Heart left ventricle (tissue), 16 donors: ENCODE measurements at regions not wholly inside any gene's neighbourhood (a gene's known extent, or its start where the extent isn't known, plus 50 kb on each side); places are given as distances from the start of the nearest gene placed in this dataset.
"Not testable (repeated sequence)": the region's sequence is repeated elsewhere in the genome, so short reads cannot be mapped to it uniquely, and the experiment has no call there.

Experiments
- ATAC-seq, 4 donors: fragments of 200-7000 bp; cut with Tn5 transposase; one replicate each; pipeline ENCODE4 v1.9.1; 2020 to 2022; ENCODE audit warnings: moderate library complexity in 4 of 4, mild to moderate bottlenecking in 3 of 4, moderate number of reproducible peaks in 1 of 4
- DNase-seq, 5 donors: peaks; one replicate each; pipeline ENCODE4 v3.0.0-alpha.2; 2020
- H3K27ac ChIP-seq, 12 donors: fragments of 200-600 bp; sonication (generic) in 4 of 12; one replicate each; pipeline versions ENCODE4 v1.5.0 to v1.8.0; 2016 to 2022; ENCODE audit warnings: mild to moderate bottlenecking in 2 of 12
- H3K27me3 ChIP-seq, 9 donors: fragments of 200-600 bp; sonication (generic) in 2 of 9; one replicate each; pipeline versions ENCODE4 v1.5.1 to v1.8.0; 2016 to 2022; ENCODE audit warnings: mild to moderate bottlenecking in 3 of 9
- H3K36me3 ChIP-seq, 9 donors: fragments of 200-600 bp; sonication (generic) in 2 of 9; one replicate each; pipeline versions ENCODE4 v1.5.0 to v1.8.0; 2018 to 2022; ENCODE audit warnings: mild to moderate bottlenecking in 2 of 9
- H3K4me1 ChIP-seq, 12 donors: fragments of 200-600 bp; sonication (generic) in 4 of 12; one replicate each; pipeline versions ENCODE4 v1.5.0 to v1.8.0; 2016 to 2022; ENCODE audit warnings: mild to moderate bottlenecking in 3 of 12
- H3K4me3 ChIP-seq, 12 donors: fragments of 200-600 bp; sonication (generic) in 4 of 12; one replicate each; pipeline versions ENCODE4 v1.5.0 to v1.8.0; 2017 to 2022; ENCODE audit warnings: mild to moderate bottlenecking in 9 of 12, moderate library complexity in 4 of 12
- H3K9me3 ChIP-seq, 12 donors: fragments of 200-600 bp; sonication (generic) in 4 of 12; one replicate each; pipeline versions ENCODE4 v1.5.0 to v1.8.0; 2016 to 2022; ENCODE audit warnings: mild to moderate bottlenecking in 1 of 12
- POLR2A ChIP-seq, 2 donors: fragments of 450-650 bp; IDR thresholded peaks; one replicate each; pipeline ENCODE4 v1.6.1; 2017; ENCODE audit warnings: antibody characterized with exemption in 2 of 2, mild to moderate bottlenecking in 2 of 2, moderate library complexity in 2 of 2
- WGBS, 4 donors: extraction: QIAGEN DNeasy Blood & Tissue Kit in 2 of 4; methylation state at CpG; one replicate each; pipeline versions ENCODE4 v1.1.5 to v1.1.7; 2013 to 2018; 5-methylcytosine and 5-hydroxymethylcytosine counted together
- intact Hi-C, 10 donors: fragments of 100-400 bp; cut with DNase I; formaldehyde crosslinking; loops; one replicate each; pipeline versions ENCODE4 v1.11.1 to v1.14.2; 2022
- TF ChIP-seq, protein P1 (sequence below), 12 donors: fragments of 200-600 bp; sonication (generic) in 4 of 12; IDR thresholded peaks; one replicate each; pipeline versions ENCODE4 v1.5.0 to v1.8.0; 2018 to 2022; ENCODE audit warnings: antibody characterized with exemption in 12 of 12, mild to moderate bottlenecking in 5 of 12
- donor health status: ischemic (EF 13 %, LVEDD 7.1; RV severe dilation, severe dysfunction).
- donor health status: healthy with polysubstance abuse.
- donor health status: DM: no; HTN: yes; CAD: no.
- donor health status: DM: no; HTN: no; CAD: no.
- donor health status: ischemic (EF 25% LVEDD 6.9; RV normal size, moderate dysfunction).
- donor health status: ischemic (EF 25% LVEDD 5.7; RV mildly dilated, moderate dysfunction).
- donor health status: healthy.
- donor health status: DM: yes; HTN: yes; CAD: no.
- donor health status: ischemic (EF 35%, LVEDD 5.7; RV mildly dilated, moderate dysfunction).
- donor health status: nonischemic (EF 11% LVEDD 7.7; RV severe dilation, severe dysfunction).
- donor health status: DM: yes; HTN: yes; CAD: no.
- donor health status: PGD.
- donor health status: ischemic (EF 29% LVEDD 5.4; RV normal size, mild dysfunction).
- donor health status: nonischemic (EF 23%, LVEDD 6.1; RV moderate dilation, normal function).

DNA sequence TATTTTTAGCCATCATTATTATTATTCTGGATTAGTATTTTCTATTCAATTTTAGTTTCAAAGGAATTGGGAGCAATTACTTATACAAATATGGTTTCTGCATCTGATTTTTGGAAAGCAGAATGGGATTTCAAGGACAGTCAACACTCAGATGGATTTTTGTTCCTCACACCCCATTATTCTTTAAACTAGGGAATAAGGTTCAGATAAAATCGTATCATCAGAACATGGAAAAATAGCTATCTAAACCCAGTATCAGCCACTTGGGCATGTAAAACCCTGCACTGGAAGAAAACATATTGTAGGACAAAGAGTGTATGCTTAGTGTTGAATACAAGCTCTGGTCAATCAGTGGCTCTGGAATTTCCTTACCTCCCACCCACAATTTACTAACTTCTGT lies 452.5 kb downstream of the ZNF516 start:
- no peaks in the 10 kb centered on the region for H3K9me3 ChIP-seq
- TF ChIP-seq, protein P1, sequence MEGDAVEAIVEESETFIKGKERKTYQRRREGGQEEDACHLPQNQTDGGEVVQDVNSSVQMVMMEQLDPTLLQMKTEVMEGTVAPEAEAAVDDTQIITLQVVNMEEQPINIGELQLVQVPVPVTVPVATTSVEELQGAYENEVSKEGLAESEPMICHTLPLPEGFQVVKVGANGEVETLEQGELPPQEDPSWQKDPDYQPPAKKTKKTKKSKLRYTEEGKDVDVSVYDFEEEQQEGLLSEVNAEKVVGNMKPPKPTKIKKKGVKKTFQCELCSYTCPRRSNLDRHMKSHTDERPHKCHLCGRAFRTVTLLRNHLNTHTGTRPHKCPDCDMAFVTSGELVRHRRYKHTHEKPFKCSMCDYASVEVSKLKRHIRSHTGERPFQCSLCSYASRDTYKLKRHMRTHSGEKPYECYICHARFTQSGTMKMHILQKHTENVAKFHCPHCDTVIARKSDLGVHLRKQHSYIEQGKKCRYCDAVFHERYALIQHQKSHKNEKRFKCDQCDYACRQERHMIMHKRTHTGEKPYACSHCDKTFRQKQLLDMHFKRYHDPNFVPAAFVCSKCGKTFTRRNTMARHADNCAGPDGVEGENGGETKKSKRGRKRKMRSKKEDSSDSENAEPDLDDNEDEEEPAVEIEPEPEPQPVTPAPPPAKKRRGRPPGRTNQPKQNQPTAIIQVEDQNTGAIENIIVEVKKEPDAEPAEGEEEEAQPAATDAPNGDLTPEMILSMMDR (IDR thresholded peaks at IDR 0.05), result no peak
- TF ChIP-seq POLR2A (IDR thresholded peaks at IDR 0.05), result no peak
- no peaks in the 10 kb centered on the region for H3K36me3 ChIP-seq
- no peak for DNase-seq
- H3K4me3 ChIP-seq, result no peak overlapping the region
- no peak for ATAC-seq
- H3K27ac ChIP-seq, result no peak overlapping the region
- H3K27me3 ChIP-seq, result no peaks in the 10 kb centered on the region
- 0 to 32% (median 0%) methylated on average over 1 of the region's 1 CpG for WGBS, 4 donors
- intact Hi-C loops, result no loop called here
- H3K4me1 ChIP-seq, result no peaks in the 10 kb centered on the region

DNA sequence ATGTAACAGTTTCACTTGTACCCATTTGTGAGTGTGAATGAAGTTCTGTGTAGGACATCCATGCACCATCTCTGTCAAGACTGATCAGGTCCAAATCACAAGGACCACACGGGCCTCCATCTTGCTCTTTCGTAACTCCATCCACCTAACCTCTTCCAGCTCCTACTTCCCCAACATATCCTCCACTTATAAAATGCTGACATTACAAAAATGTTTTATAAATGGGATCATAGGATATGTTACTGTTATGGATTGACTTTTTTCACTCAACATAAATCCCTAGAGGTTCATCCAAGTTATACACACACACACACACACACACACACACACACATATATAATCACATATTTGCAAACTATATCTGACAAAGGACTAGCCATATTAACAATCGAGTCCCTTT lies 476.8 kb downstream of the ZNF516 start:
- no peak for ATAC-seq

DNA sequence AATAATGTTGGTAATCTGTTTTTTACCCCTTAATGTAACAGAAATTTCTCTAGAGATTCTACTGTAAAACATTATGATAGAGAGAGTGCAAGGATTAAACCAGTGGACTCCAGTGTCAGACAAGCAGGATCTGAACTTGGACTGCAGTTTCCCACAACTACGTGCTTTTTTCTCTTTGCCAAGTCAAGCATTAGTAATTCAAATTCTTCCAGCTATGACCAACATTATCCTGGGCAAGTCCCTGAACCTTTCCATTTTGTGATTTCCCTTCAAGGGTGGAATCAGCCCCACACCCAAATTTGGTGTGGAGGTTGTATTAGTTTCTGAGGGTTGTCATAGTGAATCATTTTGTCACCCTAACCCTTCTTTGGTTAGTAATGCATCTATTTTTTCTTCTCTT lies 482.0 kb downstream of the ZNF516 start:
- Histone ChIP-seq H3K36me3 (no peaks in the 10 kb centered on the region), H3K9me3 (peaks cover 0 to 9% (median 0%) of the 10 kb centered on the region in 12 donors), H3K4me1 (no peaks in the 10 kb centered on the region), H3K27ac (no peak overlapping the region), H3K4me3 (no peak overlapping the region), H3K27me3 (no peaks in the 10 kb centered on the region)
- 73 to 89% (median 79%) methylated on average over 1 of the region's 1 CpG for WGBS, 4 donors
- intact Hi-C loops, result loop anchor here in 1 of 10 donors (10.0 kb wide), 1 partner anchor 62 kb away; no protein-coding TSS in a partner anchor
- DNase-seq, result no peak
- ATAC-seq, result no peak
- no peak for TF ChIP-seq POLR2A (IDR thresholded peaks at IDR 0.05)
- TF ChIP-seq, protein P1 (IDR thresholded peaks at IDR 0.05), result no peak

More for the DNA sequence above, 476.8 kb downstream of the ZNF516 start:
- no peaks in the 10 kb centered on the region for H3K27me3 ChIP-seq
- H3K27ac ChIP-seq, result no peak overlapping the region
- TF ChIP-seq POLR2A (IDR thresholded peaks at IDR 0.05), result no peak
- TF ChIP-seq, protein P1 (IDR thresholded peaks at IDR 0.05), result no peak
- intact Hi-C loops, result loop anchor here in 1 of 10 donors (10.0 kb wide), 1 partner anchor 57 kb away; no protein-coding TSS in a partner anchor
- no peaks in the 10 kb centered on the region for H3K4me1 ChIP-seq
- H3K36me3 ChIP-seq, result no peaks in the 10 kb centered on the region
- WGBS, 4 donors, result 80 to 83% (median 83%) methylated on average over 3 of the region's 3 CpGs
- no peak for DNase-seq
- H3K9me3 ChIP-seq, result peaks cover 0 to 12% (median 5%) of the 10 kb centered on the region in 12 donors
- no peak overlapping the region for H3K4me3 ChIP-seq

DNA sequence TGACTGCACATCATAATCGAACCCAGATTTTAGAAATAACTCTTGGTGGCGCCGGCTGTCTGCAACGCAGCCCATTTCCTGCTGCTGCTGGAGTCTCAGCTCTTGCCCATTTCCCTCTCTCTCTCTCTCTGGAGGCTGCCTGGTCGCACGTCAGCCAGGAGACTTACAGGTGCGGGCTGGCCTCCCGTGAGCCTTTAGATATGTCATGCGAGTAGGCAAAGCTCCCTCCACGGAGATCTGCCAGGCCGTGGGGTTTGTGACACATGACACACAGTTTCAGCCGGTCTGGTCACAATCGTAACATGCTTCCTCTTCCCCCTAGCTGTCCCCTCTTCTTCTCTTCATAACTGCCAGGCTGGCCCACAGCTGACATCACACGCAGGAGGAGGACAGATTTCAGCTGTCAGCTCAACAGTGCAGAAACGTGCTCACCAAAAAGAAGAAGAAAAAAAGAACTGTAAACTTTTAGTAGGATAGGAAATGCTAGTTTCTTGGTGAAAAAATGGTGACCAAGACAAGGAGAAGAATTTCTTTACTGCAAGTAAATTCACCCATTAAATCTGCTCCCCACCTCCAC lies 489.3 kb downstream of the ZNF516 start:
- no peak overlapping the region for H3K27ac ChIP-seq
- intact Hi-C loops, result no loop called here
- H3K4me1 ChIP-seq, result no peaks in the 10 kb centered on the region
- WGBS, 4 donors, result 48 to 57% (median 53%) methylated on average over 13 to 15 of the region's 15 CpGs
- H3K36me3 ChIP-seq, result no peaks in the 10 kb centered on the region
- peaks cover 0 to 4% (median 0%) of the 10 kb centered on the region in 9 donors for H3K27me3 ChIP-seq
- H3K4me3 ChIP-seq, result no peak overlapping the region
- no peak for ATAC-seq
- H3K9me3 ChIP-seq, result no peaks in the 10 kb centered on the region
- no peak for DNase-seq
- TF ChIP-seq POLR2A (IDR thresholded peaks at IDR 0.05), result no peak
- TF ChIP-seq, protein P1 (IDR thresholded peaks at IDR 0.05), result no peak

DNA sequence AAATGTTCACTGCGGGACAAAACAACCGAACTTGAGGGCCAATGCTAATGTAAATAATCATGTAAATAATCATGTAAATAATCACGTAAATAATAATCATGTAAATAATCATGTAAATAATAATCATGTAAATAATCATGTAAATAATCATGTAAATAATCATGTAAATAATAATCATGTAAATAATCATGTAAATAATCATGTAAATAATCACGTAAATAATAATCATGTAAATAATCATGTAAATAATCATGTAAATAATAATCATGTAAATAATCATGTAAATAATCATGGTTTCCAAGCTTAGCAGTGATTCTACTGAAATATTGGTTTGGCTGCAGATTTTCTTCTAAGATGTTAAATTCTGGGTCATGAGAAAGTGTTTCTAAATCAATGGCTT lies 507.1 kb downstream of the ZNF516 start:
- H3K27me3 ChIP-seq, H3K36me3 ChIP-seq, H3K27ac ChIP-seq, H3K4me3 ChIP-seq, H3K9me3 ChIP-seq, ATAC-seq, H3K4me1 ChIP-seq, DNase-seq, intact Hi-C loops: not testable (repeated sequence)
- WGBS, 4 donors, result 66 to 85% (median 70%) methylated on average over 4 of the region's 4 CpGs
